Suprapubic skin (tissue), 3 donors: ENCODE measurements at regions not wholly inside any gene's neighbourhood (a gene's known extent, or its start where the extent isn't known, plus 50 kb on each side); places are given as distances from the start of the nearest gene placed in this dataset.

ENCODE experiments used
- POLR2A ChIP-seq, 2 donors: fragments of 450-650 bp; IDR thresholded peaks; one replicate each; pipeline ENCODE4 v1.6.1; 2017; ENCODE audit warnings: antibody characterized with exemption in 2 of 2, mild to moderate bottlenecking in 2 of 2, moderate library complexity in 2 of 2
- TF ChIP-seq, protein P1 (sequence below), 2 donors: fragments of 200-600 bp in 1 of 2; fragments of 450-650 bp in 1 of 2; sonication (generic) in 1 of 2; IDR thresholded peaks; one replicate each; pipeline ENCODE4 v1.5.1; 2016 to 2019; ENCODE audit warnings: antibody characterized with exemption in 2 of 2, mild to moderate bottlenecking in 1 of 2, moderate library complexity in 1 of 2

DNA sequence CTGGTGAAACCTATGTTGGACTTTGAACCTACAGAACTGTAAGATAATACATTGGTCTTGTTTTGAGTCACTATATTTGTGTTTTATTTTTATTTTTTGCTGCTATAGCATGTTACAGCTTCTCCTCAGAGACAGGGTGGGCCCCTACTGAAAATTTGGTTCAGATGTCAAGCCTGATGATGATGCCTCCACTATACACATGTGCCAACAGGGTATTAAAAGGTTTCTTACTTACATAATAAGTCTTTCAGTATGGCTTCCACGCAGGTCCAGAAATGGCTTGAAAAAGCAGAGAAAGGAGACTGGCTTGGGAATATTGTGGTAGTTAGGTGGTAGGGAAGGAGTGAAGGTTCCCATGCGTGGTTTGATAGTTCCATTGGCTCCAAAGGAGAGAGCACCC, 52.9 kb upstream of the ELAC2 start:
- TF ChIP-seq, protein P1, sequence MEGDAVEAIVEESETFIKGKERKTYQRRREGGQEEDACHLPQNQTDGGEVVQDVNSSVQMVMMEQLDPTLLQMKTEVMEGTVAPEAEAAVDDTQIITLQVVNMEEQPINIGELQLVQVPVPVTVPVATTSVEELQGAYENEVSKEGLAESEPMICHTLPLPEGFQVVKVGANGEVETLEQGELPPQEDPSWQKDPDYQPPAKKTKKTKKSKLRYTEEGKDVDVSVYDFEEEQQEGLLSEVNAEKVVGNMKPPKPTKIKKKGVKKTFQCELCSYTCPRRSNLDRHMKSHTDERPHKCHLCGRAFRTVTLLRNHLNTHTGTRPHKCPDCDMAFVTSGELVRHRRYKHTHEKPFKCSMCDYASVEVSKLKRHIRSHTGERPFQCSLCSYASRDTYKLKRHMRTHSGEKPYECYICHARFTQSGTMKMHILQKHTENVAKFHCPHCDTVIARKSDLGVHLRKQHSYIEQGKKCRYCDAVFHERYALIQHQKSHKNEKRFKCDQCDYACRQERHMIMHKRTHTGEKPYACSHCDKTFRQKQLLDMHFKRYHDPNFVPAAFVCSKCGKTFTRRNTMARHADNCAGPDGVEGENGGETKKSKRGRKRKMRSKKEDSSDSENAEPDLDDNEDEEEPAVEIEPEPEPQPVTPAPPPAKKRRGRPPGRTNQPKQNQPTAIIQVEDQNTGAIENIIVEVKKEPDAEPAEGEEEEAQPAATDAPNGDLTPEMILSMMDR (IDR thresholded peaks at IDR 0.05) = no peak
- TF ChIP-seq POLR2A (IDR thresholded peaks at IDR 0.05) = no peak
